Liver (tissue), 8 donors: ENCODE measurements at regions not wholly inside any gene's neighbourhood (a gene's known extent, or its start where the extent isn't known, plus 50 kb on each side); places are given as distances from the start of the nearest gene placed in this dataset.

Experiments used
- DNase-seq: peaks from one replicate; pipeline ENCODE4 v3.0.0-alpha.2; 2017; ENCODE audit warnings: low spot score
- H3K27ac ChIP-seq, 2 donors: one replicate each; pipeline ENCODE4 v1.7.0; 2013; ENCODE audit warnings: inconsistent platforms in 2 of 2, low read length in 2 of 2, control low read depth in 1 of 2, low read depth in 1 of 2, mild to moderate bottlenecking in 1 of 2
- H3K27me3 ChIP-seq, 4 donors: one replicate each; pipeline versions ENCODE4 v1.6.1 to v1.7.0; 2013; ENCODE audit warnings: low read length in 3 of 4, inconsistent platforms in 1 of 4, mild to moderate bottlenecking in 1 of 4, moderate library complexity in 1 of 4; ENCODE audit not compliant: control insufficient read depth in 4 of 4, insufficient read depth in 4 of 4
- H3K36me3 ChIP-seq, 4 donors: one replicate each; pipeline versions ENCODE4 v1.6.1 to v1.7.0; 2013; ENCODE audit warnings: low read length in 3 of 4, mild to moderate bottlenecking in 3 of 4, low read depth in 1 of 4, moderate library complexity in 1 of 4; ENCODE audit not compliant: control insufficient read depth in 4 of 4, insufficient read depth in 3 of 4
- H3K4me1 ChIP-seq, 4 donors: one replicate each; pipeline versions ENCODE4 v1.6.1 to v1.7.0; 2013; ENCODE audit warnings: low read length in 3 of 4, mild to moderate bottlenecking in 3 of 4, moderate library complexity in 1 of 4; ENCODE audit not compliant: control insufficient read depth in 4 of 4, insufficient read depth in 4 of 4
- H3K4me3 ChIP-seq, 3 donors: one replicate each; pipeline versions ENCODE4 v1.6.1 to v1.7.0; 2013; ENCODE audit warnings: low read length in 3 of 3, control low read depth in 1 of 3, low read depth in 1 of 3, mild to moderate bottlenecking in 1 of 3
- H3K9ac ChIP-seq, 2 donors: one replicate each; pipeline ENCODE4 v1.7.0; 2013; ENCODE audit warnings: low read length in 2 of 2, mild to moderate bottlenecking in 2 of 2, moderate library complexity in 2 of 2, control low read depth in 1 of 2, low read depth in 1 of 2
- H3K9me3 ChIP-seq, 4 donors: one replicate each; pipeline versions ENCODE4 v1.6.1 to v1.7.0; 2013; ENCODE audit warnings: low read length in 3 of 4; ENCODE audit not compliant: control insufficient read depth in 4 of 4
- EGR1 ChIP-seq, 2 donors: IDR thresholded peaks; 2 replicates each; pipeline ENCODE4 v1.6.1; 2016 to 2018; ENCODE audit warnings: antibody characterized with exemption in 2 of 2, low read depth in 2 of 2
- FOXA1 ChIP-seq: IDR thresholded peaks from 2 replicates; pipeline ENCODE4 v1.6.1; 2016; ENCODE audit warnings: antibody characterized with exemption
- GABPA ChIP-seq, 2 donors: IDR thresholded peaks in 1 of 2; conservative IDR thresholded peaks in 1 of 2; 2 replicates each; pipeline ENCODE4 v1.6.1; 2016; ENCODE audit warnings: antibody characterized with exemption in 2 of 2, mild to moderate bottlenecking in 1 of 2, moderate library complexity in 1 of 2
- HNF4A ChIP-seq, 2 donors: conservative IDR thresholded peaks; 2 replicates each; pipeline ENCODE4 v1.6.1; 2016; ENCODE audit warnings: antibody characterized with exemption in 2 of 2, mild to moderate bottlenecking in 2 of 2
- HNF4G ChIP-seq: IDR thresholded peaks from 2 replicates; pipeline ENCODE4 v1.6.1; 2016; ENCODE audit warnings: antibody characterized with exemption
- JUND ChIP-seq, 2 donors: IDR thresholded peaks; 2 replicates each; pipeline ENCODE4 v1.6.1; 2016; ENCODE audit warnings: antibody characterized with exemption in 2 of 2
- NR2F2 ChIP-seq: IDR thresholded peaks from 2 replicates; pipeline ENCODE4 v1.6.1; 2016; ENCODE audit warnings: antibody characterized with exemption
- RXRA ChIP-seq, 2 donors: IDR thresholded peaks; 2 replicates each; pipeline ENCODE4 v1.6.1; 2017 to 2018; ENCODE audit warnings: antibody characterized with exemption in 2 of 2, mild to moderate bottlenecking in 1 of 2
- TAF1 ChIP-seq: conservative IDR thresholded peaks from 2 replicates; pipeline ENCODE4 v1.6.1; 2016; ENCODE audit warnings: antibody characterized with exemption, mild to moderate bottlenecking
- WGBS: extraction: QIAGEN DNeasy Blood & Tissue Kit; methylation state at CpG from one replicate; pipeline ENCODE4 v1.1.7; 2013; 5-methylcytosine and 5-hydroxymethylcytosine counted together
- TF ChIP-seq, protein P1 (sequence below): fragments of 150-350 bp; IDR thresholded peaks from 2 replicates; pipeline ENCODE4 v1.5.1; 2017; ENCODE audit warnings: improper control_type of control experiment, low read depth, low read length; ENCODE audit not compliant: missing input control
- TF ChIP-seq, protein P2 (sequence below): IDR thresholded peaks from 2 replicates; pipeline ENCODE4 v1.6.1; 2016; ENCODE audit warnings: antibody characterized with exemption
- TF ChIP-seq, protein P3 (sequence below): IDR thresholded peaks from 2 replicates; pipeline ENCODE4 v1.6.1; 2016; ENCODE audit warnings: antibody characterized with exemption, mild to moderate bottlenecking
- donor health status: healthy.
- donor health status: healthy.
- donor health status: healthy.
- donor health status: healthy.
- donor health status: healthy.

DNA sequence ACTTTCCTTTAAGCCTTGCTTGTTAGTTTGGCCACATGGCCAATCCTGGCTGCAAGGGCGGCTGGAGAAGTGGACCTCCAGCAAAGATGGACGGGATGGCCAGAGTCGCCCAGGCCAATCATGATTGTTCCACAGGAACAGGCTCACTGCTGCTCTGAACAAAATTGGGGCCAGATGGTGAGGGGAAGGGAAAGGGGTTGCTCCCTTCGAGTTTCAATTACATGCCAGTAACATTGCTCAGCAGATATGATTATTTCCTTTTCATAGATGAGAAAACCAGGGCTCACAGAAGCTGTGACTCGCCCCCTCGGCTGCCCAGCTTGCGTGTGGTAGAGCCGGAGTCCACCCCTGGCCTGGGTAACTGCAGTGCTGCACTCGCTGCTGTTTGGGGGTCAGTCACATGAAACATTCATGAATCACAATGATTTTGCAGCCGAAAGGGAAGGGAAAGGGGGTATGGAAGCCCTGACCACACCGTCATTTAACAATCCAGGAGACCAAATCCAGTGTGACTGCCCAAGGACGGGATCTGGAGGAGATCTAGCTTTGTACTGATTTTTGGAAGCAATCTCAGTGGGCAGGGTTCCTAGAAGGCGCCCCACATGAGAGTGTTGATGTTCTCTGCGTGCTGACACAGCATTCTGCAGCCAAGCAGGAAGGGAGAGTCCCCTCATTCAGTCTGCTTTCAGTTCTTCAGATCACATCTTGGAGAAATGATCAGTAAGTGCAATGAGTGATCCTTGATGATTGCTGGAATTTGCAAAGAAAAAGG, 77.3 kb upstream of the MSX1 start:
- no peak overlapping the region for H3K27ac ChIP-seq
- H3K36me3 ChIP-seq = no peaks in the 10 kb centered on the region
- WGBS = 75% methylated on average over 14 of the region's 14 CpGs
- no peak overlapping the region for H3K9ac ChIP-seq
- no peak for DNase-seq
- no peaks in the 10 kb centered on the region for H3K27me3 ChIP-seq
- H3K4me1 ChIP-seq = no peaks in the 10 kb centered on the region
- no peak overlapping the region for H3K4me3 ChIP-seq
- peaks cover 0 to 2% (median under 1%) of the 10 kb centered on the region in 4 donors for H3K9me3 ChIP-seq
- no peak for TF ChIP-seq GABPA (IDR thresholded peaks at IDR 0.05 in 1 of 2, conservative IDR thresholded peaks at IDR 0.05 in 1 of 2)
- no peak for TF ChIP-seq HNF4G
- TF ChIP-seq FOXA1 = no peak
- no peak for TF ChIP-seq RXRA (IDR thresholded peaks at IDR 0.05)
- TF ChIP-seq EGR1 (IDR thresholded peaks at IDR 0.05; ENCODE audit: low read depth in 2 of 2) = no peak
- TF ChIP-seq, protein P1, sequence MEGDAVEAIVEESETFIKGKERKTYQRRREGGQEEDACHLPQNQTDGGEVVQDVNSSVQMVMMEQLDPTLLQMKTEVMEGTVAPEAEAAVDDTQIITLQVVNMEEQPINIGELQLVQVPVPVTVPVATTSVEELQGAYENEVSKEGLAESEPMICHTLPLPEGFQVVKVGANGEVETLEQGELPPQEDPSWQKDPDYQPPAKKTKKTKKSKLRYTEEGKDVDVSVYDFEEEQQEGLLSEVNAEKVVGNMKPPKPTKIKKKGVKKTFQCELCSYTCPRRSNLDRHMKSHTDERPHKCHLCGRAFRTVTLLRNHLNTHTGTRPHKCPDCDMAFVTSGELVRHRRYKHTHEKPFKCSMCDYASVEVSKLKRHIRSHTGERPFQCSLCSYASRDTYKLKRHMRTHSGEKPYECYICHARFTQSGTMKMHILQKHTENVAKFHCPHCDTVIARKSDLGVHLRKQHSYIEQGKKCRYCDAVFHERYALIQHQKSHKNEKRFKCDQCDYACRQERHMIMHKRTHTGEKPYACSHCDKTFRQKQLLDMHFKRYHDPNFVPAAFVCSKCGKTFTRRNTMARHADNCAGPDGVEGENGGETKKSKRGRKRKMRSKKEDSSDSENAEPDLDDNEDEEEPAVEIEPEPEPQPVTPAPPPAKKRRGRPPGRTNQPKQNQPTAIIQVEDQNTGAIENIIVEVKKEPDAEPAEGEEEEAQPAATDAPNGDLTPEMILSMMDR = no peak

DNA sequence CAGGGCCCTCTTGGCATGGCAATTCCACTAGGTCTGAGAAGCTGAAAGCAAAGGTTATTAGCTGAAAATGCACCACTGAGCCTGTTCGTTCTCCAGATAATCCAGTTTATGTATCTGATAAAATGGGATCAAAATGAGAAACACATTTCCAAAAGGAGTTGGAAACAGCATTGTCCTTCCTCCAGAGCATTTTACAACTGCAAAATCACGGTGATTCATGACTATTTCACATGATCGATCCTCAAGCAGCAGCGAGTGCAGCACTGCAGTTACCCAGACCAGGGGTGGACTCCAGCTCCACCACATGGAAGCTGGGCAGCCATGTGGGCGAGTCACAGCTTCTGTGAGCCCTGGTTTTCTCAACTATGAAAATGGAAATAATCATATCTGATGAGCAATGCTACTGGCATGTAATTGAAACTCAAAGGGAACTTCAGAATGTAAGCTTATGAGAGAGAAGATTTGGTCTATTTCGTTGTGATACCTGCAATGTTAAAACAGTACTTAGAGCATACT, 78.7 kb upstream of the MSX1 start:
- Histone ChIP-seq H3K9ac (no peak overlapping the region), H3K4me3 (no peak overlapping the region), H3K9me3 (no peaks in the 10 kb centered on the region), H3K36me3 (no peaks in the 10 kb centered on the region), H3K4me1 (no peaks in the 10 kb centered on the region), H3K27me3 (no peaks in the 10 kb centered on the region), H3K27ac (no peak overlapping the region)
- no peak for DNase-seq
- 91% methylated on average over 6 of the region's 6 CpGs for WGBS
- TF ChIP-seq GABPA (IDR thresholded peaks at IDR 0.05 in 1 of 2, conservative IDR thresholded peaks at IDR 0.05 in 1 of 2) (no peak), HNF4G (no peak), TAF1 (no peak), HNF4A (conservative IDR thresholded peaks at IDR 0.05) (no peak), EGR1 (IDR thresholded peaks at IDR 0.05; ENCODE audit: low read depth in 2 of 2) (no peak), JUND (IDR thresholded peaks at IDR 0.05) (no peak), FOXA1 (no peak), NR2F2 (no peak), RXRA (IDR thresholded peaks at IDR 0.05) (no peak)
- TF ChIP-seq, protein P2, sequence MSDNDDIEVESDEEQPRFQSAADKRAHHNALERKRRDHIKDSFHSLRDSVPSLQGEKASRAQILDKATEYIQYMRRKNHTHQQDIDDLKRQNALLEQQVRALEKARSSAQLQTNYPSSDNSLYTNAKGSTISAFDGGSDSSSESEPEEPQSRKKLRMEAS = no peak
- TF ChIP-seq, protein P1 = no peak
- TF ChIP-seq, protein P3, sequence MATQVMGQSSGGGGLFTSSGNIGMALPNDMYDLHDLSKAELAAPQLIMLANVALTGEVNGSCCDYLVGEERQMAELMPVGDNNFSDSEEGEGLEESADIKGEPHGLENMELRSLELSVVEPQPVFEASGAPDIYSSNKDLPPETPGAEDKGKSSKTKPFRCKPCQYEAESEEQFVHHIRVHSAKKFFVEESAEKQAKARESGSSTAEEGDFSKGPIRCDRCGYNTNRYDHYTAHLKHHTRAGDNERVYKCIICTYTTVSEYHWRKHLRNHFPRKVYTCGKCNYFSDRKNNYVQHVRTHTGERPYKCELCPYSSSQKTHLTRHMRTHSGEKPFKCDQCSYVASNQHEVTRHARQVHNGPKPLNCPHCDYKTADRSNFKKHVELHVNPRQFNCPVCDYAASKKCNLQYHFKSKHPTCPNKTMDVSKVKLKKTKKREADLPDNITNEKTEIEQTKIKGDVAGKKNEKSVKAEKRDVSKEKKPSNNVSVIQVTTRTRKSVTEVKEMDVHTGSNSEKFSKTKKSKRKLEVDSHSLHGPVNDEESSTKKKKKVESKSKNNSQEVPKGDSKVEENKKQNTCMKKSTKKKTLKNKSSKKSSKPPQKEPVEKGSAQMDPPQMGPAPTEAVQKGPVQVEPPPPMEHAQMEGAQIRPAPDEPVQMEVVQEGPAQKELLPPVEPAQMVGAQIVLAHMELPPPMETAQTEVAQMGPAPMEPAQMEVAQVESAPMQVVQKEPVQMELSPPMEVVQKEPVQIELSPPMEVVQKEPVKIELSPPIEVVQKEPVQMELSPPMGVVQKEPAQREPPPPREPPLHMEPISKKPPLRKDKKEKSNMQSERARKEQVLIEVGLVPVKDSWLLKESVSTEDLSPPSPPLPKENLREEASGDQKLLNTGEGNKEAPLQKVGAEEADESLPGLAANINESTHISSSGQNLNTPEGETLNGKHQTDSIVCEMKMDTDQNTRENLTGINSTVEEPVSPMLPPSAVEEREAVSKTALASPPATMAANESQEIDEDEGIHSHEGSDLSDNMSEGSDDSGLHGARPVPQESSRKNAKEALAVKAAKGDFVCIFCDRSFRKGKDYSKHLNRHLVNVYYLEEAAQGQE = no peak
